ENCODE measurements at regions not wholly inside any gene's neighbourhood (a gene's known extent, or its start where the extent isn't known, plus 50 kb on each side); places are given as distances from the start of the nearest gene placed in this dataset.

- H3K4me1 ChIP-seq: peaks cover 2% of the 10 kb centered on the region; the same call in 1 of the 2 replicates
- no peaks in the 10 kb centered on the region for H3K36me3 ChIP-seq
- H3K27me3 ChIP-seq: no peaks in the 10 kb centered on the region
- no peak for TF ChIP-seq CTCF (IDR thresholded peaks at IDR 0.05; ENCODE audit: low read depth, low read length)
- H3K4me3 ChIP-seq (ENCODE audit: low read depth, low read length): no peak overlapping the region
- no peaks in the 10 kb centered on the region for H3K9me3 ChIP-seq
- no peak for DNase-seq
These were observed 75.3 kb upstream of the RGS4 start for GRCh38 chr1:162993846-162994245.

DNA sequence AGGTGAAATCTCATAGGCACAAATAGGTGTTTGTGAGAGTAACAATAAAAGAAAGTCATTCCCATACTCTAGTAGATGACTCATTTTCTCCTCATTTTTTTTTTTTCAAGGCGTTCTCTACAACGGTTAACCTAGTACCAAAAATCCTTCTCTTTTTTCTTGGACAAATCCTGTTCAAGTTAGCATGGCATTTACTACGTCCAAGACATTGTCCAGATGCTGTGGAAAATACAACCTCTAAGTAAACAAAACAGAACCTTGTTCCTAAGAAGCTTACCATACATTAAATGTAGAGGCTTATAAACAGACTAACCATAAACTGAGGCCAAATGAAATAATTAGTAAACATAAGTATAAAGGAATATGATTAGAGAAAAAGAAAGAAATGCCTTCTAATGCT lies 76.2 kb upstream of the RGS4 start:
- no peaks in the 10 kb centered on the region for H3K36me3 ChIP-seq
- peaks cover 2% of the 10 kb centered on the region; the same call in 1 of the 2 replicates for H3K4me1 ChIP-seq
- H3K9me3 ChIP-seq: no peaks in the 10 kb centered on the region
- TF ChIP-seq CTCF (IDR thresholded peaks at IDR 0.05; ENCODE audit: low read depth, low read length): no peak
- no peak overlapping the region for H3K4me3 ChIP-seq (ENCODE audit: low read depth, low read length)
- DNase-seq: no peak
- no peaks in the 10 kb centered on the region for H3K27me3 ChIP-seq

DNA sequence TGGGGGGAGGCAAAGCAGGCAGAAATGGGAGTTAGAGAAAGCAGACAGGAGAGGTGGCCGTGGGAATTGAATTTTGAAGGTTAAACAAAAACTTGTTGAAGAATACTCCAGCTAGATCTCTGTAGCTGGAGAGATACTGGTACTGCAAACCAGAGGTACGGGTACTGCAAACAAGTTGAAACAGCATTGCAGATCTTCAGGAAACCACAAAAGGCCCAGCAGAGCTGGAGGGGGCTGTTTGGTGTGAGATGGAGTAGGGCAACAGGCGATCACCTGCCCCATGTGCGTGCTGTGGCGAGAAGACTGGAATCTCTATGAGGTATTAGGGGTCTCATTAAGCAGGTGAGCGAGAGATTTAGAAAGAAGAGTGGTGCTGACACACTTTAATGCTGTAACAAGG lies 77.7 kb upstream of the RGS4 start:
- TF ChIP-seq CTCF (IDR thresholded peaks at IDR 0.05; ENCODE audit: low read depth, low read length): no peak

GRCh38 chr1:162990665-162991064 lies 78.5 kb upstream of the RGS4 start:
- peaks cover 2% of the 10 kb centered on the region; the same call in 1 of the 2 replicates for H3K4me1 ChIP-seq
- no peak for TF ChIP-seq CTCF (IDR thresholded peaks at IDR 0.05; ENCODE audit: low read depth, low read length)
- no peaks in the 10 kb centered on the region for H3K27me3 ChIP-seq
- H3K4me3 ChIP-seq (ENCODE audit: low read depth, low read length): no peak overlapping the region
- H3K36me3 ChIP-seq: no peaks in the 10 kb centered on the region
- no peaks in the 10 kb centered on the region for H3K9me3 ChIP-seq
- no peak for DNase-seq

More for the DNA sequence above, 77.7 kb upstream of the RGS4 start:
- DNase-seq: no peak
- peaks cover 2% of the 10 kb centered on the region; the same call in 1 of the 2 replicates for H3K4me1 ChIP-seq
- no peaks in the 10 kb centered on the region for H3K9me3 ChIP-seq
- no peak overlapping the region for H3K4me3 ChIP-seq (ENCODE audit: low read depth, low read length)
- no peaks in the 10 kb centered on the region for H3K27me3 ChIP-seq
- H3K36me3 ChIP-seq: no peaks in the 10 kb centered on the region

- Histone ChIP-seq H3K4me3 (ENCODE audit: low read depth, low read length) (no peak overlapping the region), H3K9me3 (no peaks in the 10 kb centered on the region), H3K36me3 (no peaks in the 10 kb centered on the region), H3K4me1 (peaks cover 5% of the 10 kb centered on the region), H3K27me3 (no peaks in the 10 kb centered on the region)
- TF ChIP-seq CTCF (IDR thresholded peaks at IDR 0.05; ENCODE audit: low read depth, low read length): peak; percentile 34
- no peak for DNase-seq
These were observed 80.3 kb upstream of the RGS4 start for GRCh38 chr1:162988869-162989268.

GRCh38 chr1:162987866-162988265 lies 81.3 kb upstream of the RGS4 start:
- H3K9me3 ChIP-seq: no peaks in the 10 kb centered on the region
- H3K27me3 ChIP-seq: no peaks in the 10 kb centered on the region
- peaks cover 5% of the 10 kb centered on the region for H3K4me1 ChIP-seq
- DNase-seq: no peak
- H3K36me3 ChIP-seq: no peaks in the 10 kb centered on the region
- no peak for TF ChIP-seq CTCF (IDR thresholded peaks at IDR 0.05; ENCODE audit: low read depth, low read length)
- no peak overlapping the region for H3K4me3 ChIP-seq (ENCODE audit: low read depth, low read length)
